Brain microvascular endothelial cell (primary cell): ENCODE measurements at regions not wholly inside any gene's neighbourhood (a gene's known extent, or its start where the extent isn't known, plus 50 kb on each side); places are given as distances from the start of the nearest gene placed in this dataset.

Experiments used
- DNase-seq: peaks from one replicate; pipeline ENCODE4 v3.0.0-alpha.2; 2020
- H3K27ac ChIP-seq: fragments of 250-450 bp; sonication (Bioruptor Pico); 2 replicates; pipeline ENCODE4 v1.5.1; 2020; ENCODE audit warnings: mild to moderate bottlenecking, moderate library complexity
- H3K27me3 ChIP-seq: fragments of 250-450 bp; sonication (Bioruptor Pico); replicated peaks from 2 replicates; pipeline ENCODE4 v1.5.1; 2020; ENCODE audit warnings: mild to moderate bottlenecking
- H3K36me3 ChIP-seq: fragments of 250-450 bp; sonication (Bioruptor Pico); replicated peaks from 2 replicates; pipeline ENCODE4 v1.5.1; 2020; ENCODE audit warnings: mild to moderate bottlenecking
- H3K4me3 ChIP-seq: 2 replicates; pipeline ENCODE4 v1.5.1; 2011; ENCODE audit warnings: low read depth, mild to moderate bottlenecking, control low read depth, low read length, moderate library complexity
- CTCF ChIP-seq: IDR thresholded peaks from 2 replicates; pipeline ENCODE4 v1.5.1; 2011; ENCODE audit warnings: low read depth, mild to moderate bottlenecking, moderate library complexity, low read length, control low read depth, inconsistent platforms; ENCODE audit errors: missing control alignments
- in situ Hi-C: cut with HindIII; loops from 2 replicates; pipeline ENCODE4 v1.10.0; 2017; ENCODE audit warnings: low sequenced_read_pairs, low pct_ligation_motif_present

GRCh38 chr2:181152226-181152625 lies 171.8 kb downstream of the UBE2E3 start:
- no peaks in the 10 kb centered on the region for H3K27me3 ChIP-seq
- no peak overlapping the region for H3K27ac ChIP-seq
- no peak overlapping the region for H3K4me3 ChIP-seq
- H3K36me3 ChIP-seq: no peaks in the 10 kb centered on the region
- no peak for DNase-seq
- no peak for TF ChIP-seq CTCF
- in situ Hi-C loops: no loop called here

GRCh38 chr2:181152701-181153100 lies 172.3 kb downstream of the UBE2E3 start:
- in situ Hi-C loops: no loop called here
- Histone ChIP-seq H3K4me3 (no peak overlapping the region), H3K27ac (no peak overlapping the region), H3K27me3 (no peaks in the 10 kb centered on the region), H3K36me3 (no peaks in the 10 kb centered on the region)
- no peak for TF ChIP-seq CTCF
- no peak for DNase-seq

- no peak overlapping the region for H3K27ac ChIP-seq
- no peaks in the 10 kb centered on the region for H3K36me3 ChIP-seq
- no peak for TF ChIP-seq CTCF
- DNase-seq: no peak
- no peaks in the 10 kb centered on the region for H3K27me3 ChIP-seq
- in situ Hi-C loops: no loop called here
- H3K4me3 ChIP-seq: no peak overlapping the region
Measured at GRCh38 chr2:181153886-181154285, 173.5 kb downstream of the UBE2E3 start.

GRCh38 chr2:181157326-181157725 lies 176.9 kb downstream of the UBE2E3 start:
- in situ Hi-C loops: no loop called here
- Histone ChIP-seq H3K27me3 (no peaks in the 10 kb centered on the region), H3K27ac (no peak overlapping the region), H3K36me3 (no peaks in the 10 kb centered on the region), H3K4me3 (no peak overlapping the region)
- DNase-seq: no peak
- TF ChIP-seq CTCF: no peak

GRCh38 chr2:181158427-181158826 lies 178.0 kb downstream of the UBE2E3 start:
- H3K36me3 ChIP-seq: no peaks in the 10 kb centered on the region
- no peaks in the 10 kb centered on the region for H3K27me3 ChIP-seq
- TF ChIP-seq CTCF: no peak
- no peak overlapping the region for H3K4me3 ChIP-seq
- H3K27ac ChIP-seq: no peak overlapping the region
- DNase-seq: no peak
- in situ Hi-C loops: no loop called here

GRCh38 chr2:181161615-181162014 lies 181.2 kb downstream of the UBE2E3 start:
- in situ Hi-C loops: no loop called here
- Histone ChIP-seq H3K36me3 (no peaks in the 10 kb centered on the region), H3K27ac (no peak overlapping the region), H3K4me3 (no peak overlapping the region), H3K27me3 (no peaks in the 10 kb centered on the region)
- no peak for DNase-seq
- TF ChIP-seq CTCF: no peak
